GM12878 (cell line): ENCODE measurements at regions not wholly inside any gene's neighbourhood (a gene's known extent, or its start where the extent isn't known, plus 50 kb on each side); places are given as distances from the start of the nearest gene placed in this dataset.
"Not testable (repeated sequence)": the region's sequence is repeated elsewhere in the genome, so short reads cannot be mapped to it uniquely, and the experiment has no call there.

Source experiments
- ATAC-seq: fragments of 200-7000 bp; cut with Tn5 transposase; 3 replicates; pipeline ENCODE4 v1.9.1; 2020; ENCODE audit warnings: mild to moderate bottlenecking, moderate library complexity
- BruUV-seq: library from RNA; stranded (reverse); fragments of 400-500 nt; replicated peaks from 2 replicates; lab custom pipeline; 2021; lab: Mats Ljungman, UMichigan
- CTCF ChIA-PET: fragments of 300-600 bp; sonication (Branson Sonifier 250); formaldehyde crosslinking; extraction: SDS; loops from one replicate; lab custom pipeline; 2021; ENCODE audit warnings: inconsistent platforms; lab: Yijun Ruan, JAX
- POLR2A ChIA-PET: fragments of 350-600 bp; formaldehyde crosslinking; extraction: SDS; loops from one replicate; lab custom pipeline; 2021; ENCODE audit warnings: inconsistent platforms; lab: Charles Lee
- RAD21 ChIA-PET: fragments of 300-600 bp; sonication (Branson Sonifier 250); formaldehyde crosslinking; loops from one replicate; lab custom pipeline; 2023; ENCODE audit warnings: antibody characterized with exemption; ENCODE audit not compliant: unreplicated experiment; lab: Charles Lee
- SMC1A ChIA-PET: fragments of 300-600 bp; sonication (Branson Sonifier 250); formaldehyde crosslinking; loops from one replicate; lab custom pipeline; 2023; ENCODE audit not compliant: unreplicated experiment, uncharacterized antibody; lab: Charles Lee
- DNase-seq: peaks from one replicate; pipeline ENCODE4 v3.0.0-alpha.2; 2011; ENCODE audit warnings: low read depth, low spot score
- FAIRE-seq: peaks from 3 replicates; lab custom pipeline; 2011; peaks lifted over from hg19 to GRCh38; lab: Jason Lieb, UNC
- H2AFZ ChIP-seq: 2 replicates; pipeline ENCODE4 v1.6.0; 2011; ENCODE audit warnings: low read depth, low read length, control low read depth; ENCODE audit not compliant: control insufficient read depth
- H3K27ac ChIP-seq: 2 replicates; pipeline ENCODE4 v1.5.1; 2011; ENCODE audit warnings: control low read depth; ENCODE audit not compliant: control insufficient read depth, insufficient read depth
- H3K27me3 ChIP-seq, 2 experiments: replicated peaks in 1 of 2; 2 replicates each; pipeline versions ENCODE4 v1.6.0 to v1.6.1; 2011; ENCODE audit warnings: low read length in 1 of 2; ENCODE audit not compliant: control insufficient read depth in 2 of 2, insufficient read depth in 2 of 2
- H3K36me3 ChIP-seq, 2 experiments: 2 replicates each; pipeline ENCODE4 v1.5.1; 2011; ENCODE audit warnings: low read length in 1 of 2; ENCODE audit not compliant: control insufficient read depth in 2 of 2, insufficient read depth in 2 of 2
- H3K4me1 ChIP-seq: 2 replicates; pipeline ENCODE4 v1.6.1; 2011; ENCODE audit warnings: mild to moderate bottlenecking, low read length, moderate library complexity, mixed read lengths; ENCODE audit not compliant: control insufficient read depth, insufficient read depth
- H3K4me2 ChIP-seq: 2 replicates; pipeline ENCODE4 v1.6.0; 2011; ENCODE audit warnings: control low read depth; ENCODE audit not compliant: control insufficient read depth, insufficient read depth
- H3K4me3 ChIP-seq: fragments of 200-600 bp; sonication (generic); 2 replicates; pipeline ENCODE4 v1.5.1; 2016
- H3K79me2 ChIP-seq: 2 replicates; pipeline ENCODE4 v1.6.0; 2011; ENCODE audit warnings: low read length; ENCODE audit not compliant: control insufficient read depth, insufficient read depth
- H3K9ac ChIP-seq: 2 replicates; pipeline ENCODE4 v1.8.0; 2011; ENCODE audit warnings: low read length, control low read depth, mixed read lengths; ENCODE audit not compliant: control insufficient read depth, insufficient read depth
- H3K9me3 ChIP-seq: replicated peaks from 3 replicates; pipeline ENCODE4 v1.5.1; 2011; ENCODE audit warnings: mild to moderate bottlenecking, low read length; ENCODE audit not compliant: control insufficient read depth, insufficient read depth
- H4K20me1 ChIP-seq: 2 replicates; pipeline ENCODE4 v1.6.0; 2011; ENCODE audit not compliant: control insufficient read depth, insufficient read depth
- CBX5 ChIP-seq: sonication (generic); IDR thresholded peaks from 2 replicates; pipeline ENCODE4 v1.6.1; 2016; ENCODE audit warnings: low read depth, moderate library complexity, mild to moderate bottlenecking, inconsistent platforms
- EED ChIP-seq: sonication (generic); IDR thresholded peaks from 2 replicates; pipeline ENCODE4 v1.6.1; 2016; ENCODE audit warnings: antibody characterized with exemption, low read depth
- FOXK2 ChIP-seq: fragments of 450-650 bp; IDR thresholded peaks from 2 replicates; pipeline ENCODE4 v1.6.1; 2017; ENCODE audit warnings: mild to moderate bottlenecking, moderate library complexity
- GABPA ChIP-seq: IDR thresholded peaks from 2 replicates; pipeline ENCODE4 v1.6.1; 2014; ENCODE audit warnings: antibody characterized with exemption, low read depth, mild to moderate bottlenecking, inconsistent platforms
- IKZF2 ChIP-seq, 2 experiments: fragments of 450-650 bp; IDR thresholded peaks; 2 replicates each; pipeline ENCODE4 v1.6.1; 2017; ENCODE audit warnings: mild to moderate bottlenecking in 2 of 2, moderate library complexity in 2 of 2
- POU2F2 ChIP-seq: IDR thresholded peaks from 3 replicates; pipeline ENCODE4 v1.6.1; 2011; ENCODE audit warnings: low read depth, mild to moderate bottlenecking, low read length, borderline replicate concordance
- RAD21 ChIP-seq: IDR thresholded peaks from 2 replicates; pipeline ENCODE4 v1.6.1; 2011; ENCODE audit warnings: mild to moderate bottlenecking, low read depth, low read length, moderate library complexity; ENCODE audit not compliant: insufficient read depth
- SMARCA5 ChIP-seq: fragments of 450-650 bp; IDR thresholded peaks from 2 replicates; pipeline ENCODE4 v1.6.1; 2017; ENCODE audit warnings: mild to moderate bottlenecking
- SMC3 ChIP-seq: IDR thresholded peaks from 2 replicates; pipeline ENCODE4 v1.6.1; 2011; ENCODE audit warnings: low read length, improper control_type of control experiment, borderline replicate concordance
- SPI1 ChIP-seq: IDR thresholded peaks from 2 replicates; pipeline ENCODE4 v1.6.1; 2011; ENCODE audit warnings: low read depth, mild to moderate bottlenecking, low read length, moderate library complexity, borderline replicate concordance; ENCODE audit not compliant: insufficient read depth
- YY1 ChIP-seq: IDR thresholded peaks from 2 replicates; pipeline ENCODE4 v1.6.1; 2011; ENCODE audit warnings: low read depth, mild to moderate bottlenecking, low read length
- WGBS: methylation state at CpG from one replicate; pipeline ENCODE4 v1.1.6; 2016; ENCODE audit warnings: low lambda C conversion rate; ENCODE audit not compliant: insufficient replicate concordance, insufficient coverage; ENCODE audit errors: missing lambda C conversion rate; 5-methylcytosine and 5-hydroxymethylcytosine counted together
- in situ Hi-C: fragments of 300-500 bp; cut with MboI; formaldehyde crosslinking; loops from 9 replicates; pipeline ENCODE4 v1.14.3; 2018; ENCODE audit warnings: mixed read lengths
- intact Hi-C: fragments of 100-400 bp; cut with micrococcal nuclease; formaldehyde crosslinking; loops from one replicate; pipeline ENCODE4 v1.14.2; 2022; ENCODE audit not compliant: unreplicated experiment
- TF ChIP-seq, protein P1 (sequence below): fragments of 450-650 bp; formaldehyde crosslinking; IDR thresholded peaks from 2 replicates; pipeline ENCODE4 v1.5.0; 2022; ENCODE audit warnings: mild to moderate bottlenecking, missing genetic modification characterization
- TF ChIP-seq, protein P2 (sequence below): IDR thresholded peaks from 2 replicates; pipeline ENCODE4 v1.6.1; 2011; ENCODE audit warnings: low read depth, mild to moderate bottlenecking, low read length, moderate library complexity, borderline replicate concordance; ENCODE audit errors: extremely low read depth
- TF ChIP-seq, protein P3 (sequence below): IDR thresholded peaks from 2 replicates; pipeline ENCODE4 v1.6.1; 2011; ENCODE audit warnings: borderline replicate concordance, low read depth, mild to moderate bottlenecking, moderate library complexity, mixed read lengths, low read length; ENCODE audit not compliant: insufficient read depth; ENCODE audit errors: extremely low read length
- TF ChIP-seq, protein P4 (sequence below), 3 experiments: IDR thresholded peaks in 2 of 3; conservative IDR thresholded peaks in 1 of 3; 2 replicates each; pipeline ENCODE4 v1.5.1; 2011; ENCODE audit warnings: low read depth in 3 of 3, low read length in 3 of 3, mild to moderate bottlenecking in 3 of 3, control low read depth in 2 of 3, moderate library complexity in 2 of 3, inconsistent platforms in 1 of 3, mixed read lengths in 1 of 3; ENCODE audit not compliant: control insufficient read depth in 2 of 3, insufficient read depth in 1 of 3; ENCODE audit errors: extremely low read depth in 1 of 3

DNA sequence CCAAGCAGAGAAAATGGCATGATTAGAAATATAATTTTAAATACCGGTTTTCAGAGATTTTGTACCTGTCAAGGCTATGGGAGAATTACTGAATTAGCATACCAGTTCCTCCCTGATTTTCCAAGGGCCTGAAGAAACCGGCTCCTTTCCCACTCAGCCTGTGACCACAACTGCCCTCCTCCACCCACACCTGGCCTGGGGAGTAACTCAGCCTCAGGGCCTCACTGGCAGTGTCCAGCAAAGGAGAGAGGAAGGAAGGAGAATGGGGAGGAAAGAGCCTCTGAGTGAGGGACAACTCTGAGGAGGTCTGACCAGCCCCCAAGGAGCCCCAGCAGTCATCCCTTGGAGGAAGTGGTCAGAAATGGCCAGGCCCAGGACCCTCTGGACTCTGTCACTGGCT lies 98.0 kb upstream of the LYZL2 start (continued):
- TF ChIP-seq FOXK2 (no peak), GABPA (no peak)
- TF ChIP-seq, protein P1, sequence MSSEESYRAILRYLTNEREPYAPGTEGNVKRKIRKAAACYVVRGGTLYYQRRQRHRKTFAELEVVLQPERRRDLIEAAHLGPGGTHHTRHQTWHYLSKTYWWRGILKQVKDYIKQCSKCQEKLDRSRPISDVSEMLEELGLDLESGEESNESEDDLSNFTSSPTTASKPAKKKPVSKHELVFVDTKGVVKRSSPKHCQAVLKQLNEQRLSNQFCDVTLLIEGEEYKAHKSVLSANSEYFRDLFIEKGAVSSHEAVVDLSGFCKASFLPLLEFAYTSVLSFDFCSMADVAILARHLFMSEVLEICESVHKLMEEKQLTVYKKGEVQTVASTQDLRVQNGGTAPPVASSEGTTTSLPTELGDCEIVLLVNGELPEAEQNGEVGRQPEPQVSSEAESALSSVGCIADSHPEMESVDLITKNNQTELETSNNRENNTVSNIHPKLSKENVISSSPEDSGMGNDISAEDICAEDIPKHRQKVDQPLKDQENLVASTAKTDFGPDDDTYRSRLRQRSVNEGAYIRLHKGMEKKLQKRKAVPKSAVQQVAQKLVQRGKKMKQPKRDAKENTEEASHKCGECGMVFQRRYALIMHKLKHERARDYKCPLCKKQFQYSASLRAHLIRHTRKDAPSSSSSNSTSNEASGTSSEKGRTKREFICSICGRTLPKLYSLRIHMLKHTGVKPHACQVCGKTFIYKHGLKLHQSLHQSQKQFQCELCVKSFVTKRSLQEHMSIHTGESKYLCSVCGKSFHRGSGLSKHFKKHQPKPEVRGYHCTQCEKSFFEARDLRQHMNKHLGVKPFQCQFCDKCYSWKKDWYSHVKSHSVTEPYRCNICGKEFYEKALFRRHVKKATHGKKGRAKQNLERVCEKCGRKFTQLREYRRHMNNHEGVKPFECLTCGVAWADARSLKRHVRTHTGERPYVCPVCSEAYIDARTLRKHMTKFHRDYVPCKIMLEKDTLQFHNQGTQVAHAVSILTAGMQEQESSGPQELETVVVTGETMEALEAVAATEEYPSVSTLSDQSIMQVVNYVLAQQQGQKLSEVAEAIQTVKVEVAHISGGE (CRISPR knock-in tag) = no peak
- TF ChIP-seq, protein P2, sequence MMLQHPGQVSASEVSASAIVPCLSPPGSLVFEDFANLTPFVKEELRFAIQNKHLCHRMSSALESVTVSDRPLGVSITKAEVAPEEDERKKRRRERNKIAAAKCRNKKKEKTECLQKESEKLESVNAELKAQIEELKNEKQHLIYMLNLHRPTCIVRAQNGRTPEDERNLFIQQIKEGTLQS = no peak
- TF ChIP-seq, protein P3, sequence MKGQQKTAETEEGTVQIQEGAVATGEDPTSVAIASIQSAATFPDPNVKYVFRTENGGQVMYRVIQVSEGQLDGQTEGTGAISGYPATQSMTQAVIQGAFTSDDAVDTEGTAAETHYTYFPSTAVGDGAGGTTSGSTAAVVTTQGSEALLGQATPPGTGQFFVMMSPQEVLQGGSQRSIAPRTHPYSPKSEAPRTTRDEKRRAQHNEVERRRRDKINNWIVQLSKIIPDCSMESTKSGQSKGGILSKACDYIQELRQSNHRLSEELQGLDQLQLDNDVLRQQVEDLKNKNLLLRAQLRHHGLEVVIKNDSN = no peak

DNA sequence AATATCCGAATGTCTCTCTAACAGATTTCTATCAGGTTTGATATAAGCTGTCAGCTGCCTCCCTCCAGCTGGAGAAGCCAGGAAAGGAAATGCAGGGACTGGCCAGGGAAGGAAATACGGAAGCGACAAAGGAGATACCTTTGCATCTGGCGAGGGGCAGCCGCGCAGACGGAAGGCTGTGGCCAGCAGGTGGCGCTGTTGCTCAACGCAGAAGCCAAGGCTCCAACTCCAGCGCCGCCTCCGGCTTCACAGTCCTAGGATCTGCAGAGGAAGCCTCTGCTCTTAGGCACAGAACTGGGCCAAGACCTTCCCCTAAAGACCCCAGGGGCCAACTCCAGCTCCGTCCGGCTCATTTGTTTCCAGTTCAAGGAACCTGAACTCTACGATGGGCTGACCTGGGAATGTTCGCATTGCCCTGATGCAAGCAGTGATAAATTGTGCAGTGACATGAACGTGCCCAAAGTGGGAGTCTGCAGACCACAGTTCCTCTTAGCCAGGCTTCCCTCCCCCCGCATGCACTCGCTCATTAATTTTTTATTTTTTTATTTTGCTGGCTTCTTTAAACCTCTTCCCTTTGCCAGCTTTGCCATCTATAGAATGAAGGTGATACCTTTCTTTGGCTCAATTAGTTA lies 97.3 kb upstream of the LYZL2 start:
- peak; percentile 43 for DNase-seq

More for the DNA sequence above, 97.3 kb upstream of the LYZL2 start:
- H3K9me3 ChIP-seq, H3K4me1 ChIP-seq, H3K4me2 ChIP-seq, H3K79me2 ChIP-seq, in situ Hi-C loops, BruUV-seq, POLR2A ChIA-PET, H3K36me3 ChIP-seq, H3K4me3 ChIP-seq, H3K27me3 ChIP-seq, H3K9ac ChIP-seq, H4K20me1 ChIP-seq, H3K27ac ChIP-seq: not testable (repeated sequence)
- 6% methylated on average over 18 of the region's 19 CpGs for WGBS
- CTCF ChIA-PET = interaction anchor here (0.9 to 4.4 kb wide), 15 partner anchors 10 to 1081 kb away, joined by 3 to 23 read pairs (median 3); no protein-coding TSS in a partner anchor
- ATAC-seq (peak; percentile 97), FAIRE-seq (peak; percentile 94)
- TF ChIP-seq SPI1 (0 out of 2 replicates have a peak, but pooled peaks have one; percentile 1), YY1 (peak; percentile 60; the same call in 1 of the 2 replicates), IKZF2 (IDR thresholded peaks at IDR 0.05) (0 out of 4 replicates have a peak, but pooled peaks of 1 of the 2 experiments have one; percentile 22), SMC3 (peak; percentile 52; the same call in 1 of the 2 replicates), RAD21 (peak; percentile 73), CBX5 (0 out of 2 replicates have a peak, but pooled peaks have one; percentile 34), SMARCA5 (peak; percentile 69; the same call in 1 of the 2 replicates), EED (peak; percentile 17; the same call in 1 of the 2 replicates), POU2F2 (0 out of 3 replicates have a peak, but pooled peaks have one; percentile 21)
- TF ChIP-seq, protein P4, sequence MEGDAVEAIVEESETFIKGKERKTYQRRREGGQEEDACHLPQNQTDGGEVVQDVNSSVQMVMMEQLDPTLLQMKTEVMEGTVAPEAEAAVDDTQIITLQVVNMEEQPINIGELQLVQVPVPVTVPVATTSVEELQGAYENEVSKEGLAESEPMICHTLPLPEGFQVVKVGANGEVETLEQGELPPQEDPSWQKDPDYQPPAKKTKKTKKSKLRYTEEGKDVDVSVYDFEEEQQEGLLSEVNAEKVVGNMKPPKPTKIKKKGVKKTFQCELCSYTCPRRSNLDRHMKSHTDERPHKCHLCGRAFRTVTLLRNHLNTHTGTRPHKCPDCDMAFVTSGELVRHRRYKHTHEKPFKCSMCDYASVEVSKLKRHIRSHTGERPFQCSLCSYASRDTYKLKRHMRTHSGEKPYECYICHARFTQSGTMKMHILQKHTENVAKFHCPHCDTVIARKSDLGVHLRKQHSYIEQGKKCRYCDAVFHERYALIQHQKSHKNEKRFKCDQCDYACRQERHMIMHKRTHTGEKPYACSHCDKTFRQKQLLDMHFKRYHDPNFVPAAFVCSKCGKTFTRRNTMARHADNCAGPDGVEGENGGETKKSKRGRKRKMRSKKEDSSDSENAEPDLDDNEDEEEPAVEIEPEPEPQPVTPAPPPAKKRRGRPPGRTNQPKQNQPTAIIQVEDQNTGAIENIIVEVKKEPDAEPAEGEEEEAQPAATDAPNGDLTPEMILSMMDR (IDR thresholded peaks at IDR 0.05 in 2 of 3, conservative IDR thresholded peaks at IDR 0.05 in 1 of 3; ENCODE audit: control insufficient read depth in 2 of 3, extremely low read depth in 1 of 3, insufficient read depth in 1 of 3, low read depth in 3 of 3, low read length in 3 of 3) = peak; percentile 58 to 72 (median 61)
- SMC1A ChIA-PET = interaction anchor here (1.7 kb wide), 1 partner anchor 56 kb away, joined by 3 read pairs; no protein-coding TSS in a partner anchor
- RAD21 ChIA-PET = interaction anchor here (2.0 kb wide), 1 partner anchor 40 kb away, joined by 7 read pairs; no protein-coding TSS in a partner anchor
- H2AFZ ChIP-seq = peak overlapping the region; percentile 1; the same call in 1 of the 2 replicates
- intact Hi-C loops = loop anchor here (1.0 to 10.0 kb wide), 6 partner anchors 24 to 1044 kb away; no protein-coding TSS in a partner anchor
